Endothelial cell of hepatic sinusoid (primary cell): ENCODE measurements at regions not wholly inside any gene's neighbourhood (a gene's known extent, or its start where the extent isn't known, plus 50 kb on each side); places are given as distances from the start of the nearest gene placed in this dataset.
"Not testable (repeated sequence)": the region's sequence is repeated elsewhere in the genome, so short reads cannot be mapped to it uniquely, and the experiment has no call there.

Experiments used
- in situ Hi-C: cut with HindIII; loops from 2 replicates; pipeline ENCODE4 v1.10.0; 2017; ENCODE audit warnings: low sequenced_read_pairs

DNA sequence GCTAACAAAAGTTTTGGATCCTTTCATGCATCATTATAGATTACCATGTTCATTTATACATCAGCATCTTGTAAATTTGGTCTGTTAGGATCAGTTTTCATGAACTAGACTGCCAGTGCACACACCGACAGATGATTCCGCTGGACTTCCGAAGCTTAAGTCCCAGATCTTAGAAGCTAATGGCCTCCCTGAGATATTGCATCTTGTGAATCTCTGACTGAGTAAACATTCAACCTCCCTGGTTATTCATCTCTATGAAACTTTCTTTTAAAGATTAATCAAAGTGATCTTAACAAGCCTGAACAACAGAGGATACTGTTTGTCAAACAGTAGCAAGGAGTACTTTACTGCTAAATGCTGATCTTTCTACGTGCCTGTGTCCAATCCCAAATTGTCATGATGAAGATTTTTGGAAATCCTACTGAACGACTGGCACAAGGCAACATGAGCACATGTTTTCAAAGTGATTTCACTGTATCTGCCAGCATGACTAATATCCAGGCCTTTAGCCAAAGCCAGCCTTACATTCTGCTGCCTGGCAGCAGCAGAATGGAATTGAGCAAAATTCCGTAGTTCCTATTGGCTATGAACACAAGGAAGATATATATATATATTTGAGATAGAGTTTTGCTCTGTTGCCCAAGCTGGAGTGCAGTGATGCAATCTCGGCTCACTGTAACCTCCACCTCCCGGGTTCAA, 91.3 kb upstream of the ANK3 start:
- in situ Hi-C loops, result no loop called here

DNA sequence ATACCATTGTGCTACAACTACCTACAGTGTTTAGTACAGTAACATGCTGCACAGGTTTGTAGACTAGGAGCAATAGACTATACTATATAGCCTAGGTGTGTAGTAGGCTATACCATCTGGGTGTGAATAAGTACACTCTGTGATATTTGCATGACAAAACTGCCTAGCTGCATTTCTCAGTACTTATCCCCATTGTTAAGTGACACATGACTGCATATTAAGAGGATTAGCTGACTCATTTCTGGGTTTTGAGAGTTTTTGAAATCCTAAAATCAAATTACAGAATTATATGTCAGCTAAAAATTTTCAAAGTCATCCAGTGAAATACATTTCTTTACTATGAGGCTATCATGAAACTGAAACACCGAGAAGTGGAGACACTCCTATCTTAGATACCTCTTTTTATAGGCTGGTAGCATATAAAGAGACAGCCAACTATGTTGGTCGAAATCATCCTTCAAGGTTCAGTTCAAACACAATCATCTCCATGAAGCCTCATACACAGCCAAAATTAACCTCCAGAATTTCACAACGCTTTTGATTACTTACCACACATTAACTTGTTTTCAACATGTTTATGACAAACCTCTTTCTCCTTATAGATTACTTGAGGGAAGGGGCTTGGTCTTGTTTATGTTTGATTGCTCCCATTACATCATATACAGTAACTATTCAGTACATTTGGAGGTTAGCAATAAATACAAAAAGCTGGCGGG, 89.8 kb upstream of the ANK3 start:
- in situ Hi-C loops, result no loop called here

DNA sequence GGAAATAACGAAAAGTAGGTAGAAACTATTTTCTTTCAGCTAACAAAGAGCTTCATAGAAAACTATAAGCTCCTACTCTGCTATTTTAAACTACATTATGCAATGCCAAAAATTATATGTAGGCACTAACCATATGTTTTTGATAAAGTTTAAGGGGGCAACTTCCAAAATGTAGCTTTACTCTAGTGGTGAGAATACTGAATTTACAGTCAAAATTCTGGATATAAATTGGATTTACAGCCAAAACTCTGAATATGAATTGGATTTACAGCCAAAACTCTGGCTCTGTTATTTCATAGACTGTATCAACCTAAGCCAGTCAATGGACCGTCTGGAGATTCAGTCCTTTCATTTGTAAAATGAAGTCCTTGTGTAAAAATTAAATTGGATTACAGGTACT, 86.8 kb upstream of the ANK3 start:
- in situ Hi-C loops, result no loop called here

DNA sequence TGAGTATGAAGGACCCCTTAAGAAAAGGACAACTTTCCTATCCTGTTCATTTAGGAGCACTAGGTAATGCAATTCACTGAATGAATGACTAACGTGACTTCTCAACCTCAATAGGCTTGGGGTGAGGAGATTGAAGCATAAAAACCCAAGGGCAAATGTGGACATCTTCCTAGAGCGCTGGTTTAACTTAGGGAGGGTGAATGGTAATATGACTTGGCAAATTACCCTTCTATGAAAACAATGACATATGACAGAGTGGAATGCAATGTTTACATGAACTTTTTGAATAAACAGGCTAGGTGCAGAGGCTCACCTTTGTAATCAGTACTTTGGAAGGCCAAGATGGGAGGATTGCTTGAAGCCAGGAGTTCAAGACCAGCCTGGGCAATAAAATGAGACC, 83.9 kb upstream of the ANK3 start:
- in situ Hi-C loops, result no loop called here

DNA sequence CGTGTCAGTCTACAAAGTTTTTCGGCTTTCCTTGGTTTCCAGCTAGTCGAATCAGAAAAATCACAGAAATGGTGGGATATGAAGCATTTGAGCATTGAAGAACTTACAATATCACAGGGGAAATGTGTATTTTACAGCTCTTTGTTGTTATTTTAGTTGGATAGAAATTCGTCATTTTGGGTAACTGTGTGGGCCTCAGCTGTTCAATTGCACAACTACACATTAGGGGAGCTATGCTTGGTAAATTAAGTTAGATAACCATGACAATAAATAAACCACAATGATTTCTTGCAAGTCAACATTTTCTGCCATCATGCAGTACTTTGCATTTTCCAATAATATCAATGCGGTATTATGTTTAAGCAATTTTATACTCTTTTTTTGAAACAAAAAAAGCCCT, 80.4 kb upstream of the ANK3 start:
- in situ Hi-C loops, result no loop called here

DNA sequence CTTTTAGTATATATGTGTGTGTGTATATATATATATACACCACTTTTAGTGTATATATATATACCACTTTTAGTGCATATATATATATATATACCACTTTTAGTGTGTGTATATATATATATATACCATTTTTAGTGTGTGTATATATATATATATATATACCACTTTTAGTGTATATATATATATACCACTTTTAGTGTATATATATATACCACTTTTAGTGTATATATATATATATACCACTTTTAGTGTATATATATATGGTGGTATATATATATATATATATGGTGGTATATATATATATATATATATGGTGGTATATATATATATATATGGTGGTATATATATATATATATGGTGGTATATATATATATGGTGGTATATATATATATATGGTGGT, 79.5 kb upstream of the ANK3 start:
- in situ Hi-C loops, result not testable (repeated sequence)

DNA sequence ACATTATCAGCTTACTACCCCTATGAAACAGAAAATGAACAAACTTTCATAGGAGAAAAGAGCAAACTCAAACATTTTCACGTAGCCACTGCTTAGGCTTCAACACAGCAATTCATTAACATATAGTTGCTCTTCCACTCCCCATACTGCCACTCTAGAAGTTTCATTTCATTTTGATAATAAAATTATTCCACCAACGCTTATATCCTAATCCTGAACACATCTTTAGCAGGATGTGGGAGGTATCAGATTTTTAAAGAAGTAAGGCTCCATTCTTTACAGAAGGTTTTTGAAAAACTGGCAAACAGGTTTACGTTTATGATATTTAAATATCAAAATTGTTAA, 77.5 kb upstream of the ANK3 start:
- in situ Hi-C loops, result no loop called here

DNA sequence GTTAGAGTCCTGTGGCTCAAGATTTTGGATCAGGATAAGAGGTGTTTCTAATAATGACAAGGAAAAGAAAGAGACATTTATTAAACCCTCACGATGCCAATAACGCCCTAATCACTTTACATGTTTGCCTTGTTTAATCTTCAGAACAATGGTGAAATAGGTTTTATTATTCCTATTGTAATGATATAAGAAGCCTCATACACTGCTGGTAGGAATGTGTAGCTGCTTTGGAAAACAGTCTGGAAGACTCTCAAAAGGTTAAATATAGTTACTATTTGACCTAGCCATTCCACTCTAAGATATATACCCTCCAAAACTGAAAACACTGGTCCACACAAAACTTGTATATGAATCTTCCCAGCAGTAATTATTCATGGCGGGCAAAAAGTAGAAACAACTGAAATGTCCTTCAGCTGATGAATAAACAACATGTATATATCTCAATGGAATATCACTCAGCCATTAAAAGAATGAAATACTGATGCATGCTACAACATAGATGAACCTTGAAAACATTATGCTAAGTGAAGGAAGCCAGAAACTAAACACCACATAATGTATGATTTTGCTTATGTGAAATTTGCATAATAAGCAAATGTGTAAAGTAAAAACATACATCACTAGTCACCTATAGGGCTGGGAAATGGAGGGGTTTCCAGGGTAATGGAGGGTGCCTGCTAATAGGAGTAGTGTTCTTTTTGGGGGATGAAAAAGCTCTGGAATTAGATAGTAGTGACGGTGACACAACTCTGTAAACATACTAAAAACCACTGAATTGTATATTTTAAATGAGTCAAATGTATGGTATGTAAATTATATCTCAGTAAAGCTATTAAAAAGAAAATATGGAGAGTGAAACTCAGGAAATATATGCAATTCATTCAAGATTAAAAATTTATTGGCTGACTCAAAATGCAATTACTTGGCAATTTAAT, 76.9 kb upstream of the ANK3 start:
- in situ Hi-C loops, result no loop called here

DNA sequence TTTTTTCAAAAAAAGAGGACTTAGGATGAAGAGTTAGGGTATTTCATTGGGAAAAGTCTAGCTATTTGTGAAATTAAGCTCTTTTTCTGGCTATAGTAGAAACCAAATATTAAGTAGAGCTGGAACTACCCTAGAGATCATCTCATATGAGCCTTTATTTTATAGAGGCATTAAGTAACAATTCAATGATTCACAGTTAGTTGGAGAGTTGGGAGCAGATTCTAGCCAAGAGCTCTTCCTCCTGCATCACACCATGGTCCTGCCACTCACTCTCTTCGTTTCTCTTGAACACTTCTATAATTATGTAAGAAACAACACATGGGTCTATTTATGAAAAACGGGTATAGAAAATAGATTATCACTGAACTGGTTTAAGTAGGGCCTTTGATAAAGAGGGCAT, 76.1 kb upstream of the ANK3 start:
- in situ Hi-C loops, result no loop called here

DNA sequence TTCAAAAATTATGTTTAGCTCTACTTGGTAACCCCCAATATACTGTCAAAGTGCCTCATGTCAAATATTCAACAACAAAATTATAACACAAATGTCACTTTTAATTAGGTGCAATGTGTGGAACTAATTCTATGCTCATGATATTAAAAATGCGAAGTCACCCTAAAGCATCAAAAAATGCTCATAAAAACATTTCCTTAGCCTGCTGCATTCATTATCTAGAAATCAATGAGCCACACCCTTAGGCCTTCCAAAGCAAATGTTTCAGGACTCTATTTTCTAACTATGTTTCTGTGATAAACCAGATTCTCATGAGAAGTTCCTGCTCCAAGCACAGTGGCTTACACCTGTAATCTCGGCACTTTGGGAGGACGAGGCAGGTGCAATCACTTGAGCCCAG, 75.0 kb upstream of the ANK3 start:
- in situ Hi-C loops, result no loop called here

DNA sequence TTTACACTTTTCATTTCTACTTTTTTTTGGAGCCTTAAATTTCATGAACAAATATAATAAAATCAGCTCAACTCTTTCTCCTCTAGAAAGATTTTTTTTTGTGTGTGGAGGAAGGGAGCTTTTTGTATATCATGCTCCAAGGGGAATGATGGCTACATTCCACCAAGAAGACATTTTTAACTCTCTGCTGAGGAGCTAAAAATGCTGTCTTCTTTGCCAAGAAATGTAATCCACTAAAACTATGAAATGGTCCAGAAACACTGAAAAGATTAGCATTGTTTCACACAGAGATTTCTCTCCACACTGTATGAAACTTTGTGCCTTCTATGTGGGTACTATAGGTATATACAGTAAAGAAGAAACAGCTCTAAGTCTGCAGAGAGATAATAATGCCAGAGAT, 74.1 kb upstream of the ANK3 start:
- in situ Hi-C loops, result no loop called here

DNA sequence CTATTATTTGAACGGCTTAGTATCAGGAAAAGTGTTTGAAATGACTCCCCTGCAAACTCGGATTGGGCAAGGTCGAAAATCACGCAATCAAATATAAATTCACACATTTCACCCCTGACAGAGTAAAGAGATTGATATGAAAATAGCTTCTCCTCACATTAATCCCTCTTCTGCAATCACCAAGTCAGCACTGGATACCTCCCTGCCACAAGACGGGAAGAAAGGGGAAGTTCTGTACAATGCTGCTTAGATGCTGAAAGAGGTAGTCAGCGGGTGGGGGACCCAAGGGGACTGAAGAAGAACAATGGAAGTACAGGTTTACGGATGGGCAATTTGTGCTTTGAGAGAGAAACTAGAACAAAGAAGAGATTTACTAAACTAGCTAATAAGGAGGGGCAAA, 72.0 kb upstream of the ANK3 start:
- in situ Hi-C loops, result no loop called here

DNA sequence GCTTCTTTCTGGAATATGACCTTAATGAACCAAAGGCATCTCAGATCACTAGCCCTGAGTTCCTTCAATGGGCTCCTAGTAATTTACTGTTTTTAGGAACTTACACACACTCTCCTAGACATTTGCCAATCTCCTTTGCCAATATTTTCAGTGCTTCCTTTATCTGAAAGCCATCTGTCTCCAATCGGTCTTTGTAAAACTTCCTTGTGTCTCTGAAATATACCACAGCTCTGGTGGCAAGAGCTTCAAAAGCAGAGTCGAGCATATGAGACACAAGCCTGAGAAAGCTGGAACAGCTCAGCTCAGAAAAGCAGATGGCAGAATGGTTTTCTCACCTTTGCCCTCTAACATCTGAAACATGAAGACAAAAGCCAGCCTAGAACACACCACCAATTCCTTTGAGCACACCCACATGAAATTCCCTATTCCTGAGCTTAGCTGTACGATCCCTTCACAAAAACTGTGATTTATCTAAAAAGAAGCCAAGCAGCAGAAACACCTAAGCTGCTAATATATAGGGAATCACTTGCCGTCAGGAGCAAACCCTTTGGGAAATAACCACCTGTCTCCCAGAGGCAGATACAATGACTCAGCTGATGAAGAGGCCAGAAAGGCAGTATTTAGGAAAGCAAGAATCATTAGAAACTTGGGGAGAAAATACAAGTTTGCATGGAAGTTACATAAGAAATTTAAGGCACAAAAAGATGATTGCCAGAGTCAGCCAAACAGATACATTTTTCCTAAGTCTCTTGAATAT, 70.2 kb upstream of the ANK3 start:
- in situ Hi-C loops, result no loop called here

DNA sequence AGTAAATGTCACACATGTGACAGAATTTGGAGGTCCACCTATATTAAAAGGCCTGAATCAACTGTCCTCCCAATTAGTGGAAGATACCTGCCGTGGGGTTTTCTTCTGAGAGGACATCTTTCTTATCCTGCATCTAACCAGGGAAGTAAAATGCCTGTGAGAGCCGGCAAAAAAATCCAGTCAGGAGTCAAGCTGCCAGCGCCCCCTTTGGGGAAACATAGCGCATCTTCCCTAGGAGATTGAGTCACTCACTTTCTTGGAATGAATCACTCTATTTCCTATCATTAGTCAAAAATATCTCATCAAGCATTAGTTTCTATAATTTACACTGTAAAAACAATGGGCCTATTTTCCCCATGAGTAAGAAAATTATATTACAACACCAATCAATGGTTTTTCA, 66.4 kb upstream of the ANK3 start:
- in situ Hi-C loops, result no loop called here

DNA sequence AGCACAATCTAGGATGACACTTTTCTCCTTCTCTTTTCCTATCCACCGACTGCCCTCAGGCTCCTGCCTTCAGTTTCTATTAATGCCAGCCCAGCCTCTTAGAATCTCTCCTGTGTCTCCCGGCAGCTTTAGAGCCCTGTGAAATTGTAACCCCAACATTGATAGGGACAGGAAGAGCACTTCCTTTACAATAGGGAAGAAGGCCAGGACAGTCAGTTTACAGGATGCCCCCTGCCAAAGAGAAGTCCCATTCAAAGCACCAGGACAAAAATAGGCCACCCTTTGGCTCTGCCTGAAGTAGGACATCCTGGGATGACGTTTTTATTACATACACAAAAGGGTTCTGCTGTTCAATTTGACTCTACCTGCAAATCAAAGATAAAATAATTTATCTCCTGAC, 64.7 kb upstream of the ANK3 start:
- in situ Hi-C loops, result loop anchor here (5.0 kb wide), 1 partner anchor 98 kb away; no protein-coding TSS in a partner anchor

DNA sequence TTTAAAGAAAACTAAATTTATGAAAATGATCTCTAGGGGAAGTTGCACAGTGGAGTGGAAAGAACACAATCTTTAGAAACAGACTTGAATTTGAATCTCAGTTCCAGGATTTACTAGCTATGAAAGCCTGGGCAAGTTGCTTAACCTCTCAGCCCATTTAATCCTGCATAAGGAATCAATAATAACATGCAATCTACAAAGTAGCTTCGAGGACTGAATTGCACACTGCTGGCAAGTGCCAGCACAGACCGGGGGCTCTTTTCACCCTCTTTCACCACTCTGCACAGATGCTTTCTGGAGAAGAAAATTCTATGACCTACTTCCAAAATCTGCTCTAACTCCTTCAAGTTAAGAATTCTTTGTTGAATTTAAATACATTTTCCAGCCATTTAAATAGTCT, 63.4 kb upstream of the ANK3 start:
- in situ Hi-C loops, result loop anchor here (5.0 kb wide), 1 partner anchor 99 kb away; no protein-coding TSS in a partner anchor

DNA sequence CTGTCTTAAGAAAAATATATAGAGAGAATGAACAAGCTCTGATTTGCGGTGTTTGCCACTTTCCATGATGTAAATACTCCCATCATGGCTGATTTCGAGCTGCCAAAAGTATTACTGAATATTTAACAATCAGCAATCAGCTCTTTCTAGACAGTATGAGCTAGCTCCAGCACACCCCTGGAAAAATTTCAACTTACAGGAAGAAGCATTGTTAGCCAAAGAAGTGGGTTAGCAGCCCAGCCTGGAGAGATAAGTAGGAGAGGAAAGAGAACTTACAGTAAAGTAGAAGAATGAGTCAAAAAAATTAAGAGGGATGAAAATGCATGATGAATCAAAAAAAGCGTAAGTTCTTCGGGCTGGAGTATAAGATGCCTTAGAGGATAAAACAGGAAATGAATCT, 60.6 kb upstream of the ANK3 start:
- in situ Hi-C loops, result loop anchor here (5.0 kb wide), 1 partner anchor 102 kb away; no protein-coding TSS in a partner anchor

DNA sequence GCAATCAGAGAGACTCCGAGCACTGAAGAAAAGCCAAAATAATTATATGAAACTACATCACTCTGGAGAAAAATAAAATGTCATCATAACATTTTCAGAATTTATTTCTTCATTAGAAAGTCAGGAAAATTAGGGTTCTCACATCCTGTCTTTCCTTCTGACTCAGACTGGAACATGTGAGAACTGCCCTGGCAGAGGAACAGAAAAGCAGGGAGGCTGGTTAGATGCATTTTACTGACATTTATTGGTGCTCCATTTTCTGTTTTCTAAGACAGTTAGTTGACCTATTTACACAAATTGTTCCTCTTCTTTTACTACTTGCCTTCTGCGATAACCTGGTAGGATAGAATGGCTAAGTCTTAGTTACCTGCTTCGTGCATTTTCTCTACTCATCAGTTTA, 58.6 kb upstream of the ANK3 start:
- in situ Hi-C loops, result loop anchor here (25.0 kb wide), 2 partner anchors 236 to 336 kb away; no protein-coding TSS in a partner anchor

DNA sequence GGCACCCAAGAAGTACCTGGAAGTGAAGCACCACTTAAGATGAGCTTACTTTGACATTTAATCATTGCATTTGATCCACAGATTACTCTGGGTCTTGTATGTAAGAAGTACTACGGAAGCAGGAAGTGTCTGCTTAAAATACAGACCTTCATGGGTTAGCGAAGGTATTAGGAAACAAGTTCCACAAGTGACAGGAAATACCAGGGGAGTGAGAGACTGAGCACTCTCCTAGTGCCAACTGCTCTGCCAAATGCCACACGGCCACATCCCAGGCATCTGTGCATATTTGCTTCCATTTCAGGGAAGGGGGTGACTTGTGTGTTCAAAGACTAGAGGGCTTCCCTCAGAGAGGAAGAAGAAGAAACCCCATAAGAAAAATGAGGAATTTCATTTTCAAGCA, 57.2 kb upstream of the ANK3 start:
- in situ Hi-C loops, result loop anchor here (25.0 kb wide), 2 partner anchors 235 to 335 kb away; no protein-coding TSS in a partner anchor

DNA sequence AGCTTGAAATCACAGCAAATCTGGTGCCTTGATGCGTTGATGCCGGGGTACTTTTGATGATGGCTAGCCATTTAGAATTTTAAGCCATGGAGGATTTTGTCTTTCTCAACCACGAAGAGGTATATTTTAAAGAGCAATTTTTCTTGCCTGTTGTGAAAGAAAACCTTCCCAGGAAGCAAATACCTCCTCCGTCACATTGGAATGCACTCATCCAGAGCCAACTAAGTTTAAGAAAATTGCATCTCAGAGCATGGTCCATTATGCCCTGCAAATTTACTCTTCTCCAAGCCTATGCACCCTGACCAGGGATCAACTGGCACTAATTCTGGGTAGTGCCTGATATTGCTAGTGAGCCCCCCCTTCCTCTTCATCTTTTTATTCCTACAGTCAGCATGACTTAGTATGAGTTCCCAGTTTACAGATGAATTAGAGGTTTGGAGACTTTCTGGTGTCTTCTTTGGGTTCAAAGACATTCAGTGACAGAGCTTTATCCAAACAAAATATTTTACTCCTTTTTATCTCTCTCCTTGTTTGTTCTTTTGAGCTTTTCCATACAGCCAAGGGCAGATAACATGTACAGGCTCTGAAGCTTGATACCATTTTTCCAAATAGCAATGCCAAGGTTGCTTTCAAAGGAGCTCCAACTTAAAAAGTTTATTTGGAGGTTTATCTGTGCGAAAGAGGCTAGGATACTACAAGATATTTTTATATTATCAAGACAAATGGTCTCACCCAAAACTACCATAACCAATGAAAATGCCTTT, 56.6 kb upstream of the ANK3 start:
- in situ Hi-C loops, result loop anchor here (25.0 kb wide), 2 partner anchors 234 to 334 kb away; no protein-coding TSS in a partner anchor
